ENCODE measurements at regions not wholly inside any gene's neighbourhood (a gene's known extent, or its start where the extent isn't known, plus 50 kb on each side); places are given as distances from the start of the nearest gene placed in this dataset.

DNA sequence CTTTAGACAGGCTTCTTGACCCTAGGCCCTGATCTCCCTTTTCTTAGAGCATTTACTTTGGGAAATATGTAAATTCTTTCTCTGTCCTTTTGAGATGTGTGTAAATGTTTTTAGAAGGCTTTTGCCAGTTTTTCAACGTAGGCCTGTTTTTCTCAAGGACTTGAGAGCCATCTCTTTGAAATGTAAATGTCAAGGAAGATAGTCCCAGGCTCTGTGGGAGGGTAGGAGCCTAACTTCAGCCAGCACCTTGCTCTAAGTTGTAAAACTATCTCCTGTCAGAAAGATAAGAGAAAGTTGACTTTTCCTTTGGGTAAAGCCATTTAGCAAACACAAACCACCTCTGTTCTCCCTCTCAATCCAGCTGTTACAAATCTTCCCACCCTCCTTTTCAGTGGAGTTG is 219.8 kb downstream of the RPS29 start:
- in situ Hi-C loops (cut with MboI; ENCODE audit: low pct_ligation_motif_present in 1 of 4, low pct_unique_long_range_greater_than_20kb in 1 of 4, low sequenced_read_pairs in 3 of 4) (no loop called here), intact Hi-C loops (cut with DNase I; ENCODE audit: low total_unique reads) (no loop called here)
- no peaks in the 10 kb centered on the region for H3K27me3 ChIP-seq
- no peaks in the 10 kb centered on the region for H3K9me3 ChIP-seq
- TF ChIP-seq POLR2A (IDR thresholded peaks at IDR 0.05) (no peak), EP300 (IDR thresholded peaks at IDR 0.05; ENCODE audit: low read depth) (no peak), POLR2AphosphoS5 (IDR thresholded peaks at IDR 0.05) (no peak)
- TF ChIP-seq, protein P1, sequence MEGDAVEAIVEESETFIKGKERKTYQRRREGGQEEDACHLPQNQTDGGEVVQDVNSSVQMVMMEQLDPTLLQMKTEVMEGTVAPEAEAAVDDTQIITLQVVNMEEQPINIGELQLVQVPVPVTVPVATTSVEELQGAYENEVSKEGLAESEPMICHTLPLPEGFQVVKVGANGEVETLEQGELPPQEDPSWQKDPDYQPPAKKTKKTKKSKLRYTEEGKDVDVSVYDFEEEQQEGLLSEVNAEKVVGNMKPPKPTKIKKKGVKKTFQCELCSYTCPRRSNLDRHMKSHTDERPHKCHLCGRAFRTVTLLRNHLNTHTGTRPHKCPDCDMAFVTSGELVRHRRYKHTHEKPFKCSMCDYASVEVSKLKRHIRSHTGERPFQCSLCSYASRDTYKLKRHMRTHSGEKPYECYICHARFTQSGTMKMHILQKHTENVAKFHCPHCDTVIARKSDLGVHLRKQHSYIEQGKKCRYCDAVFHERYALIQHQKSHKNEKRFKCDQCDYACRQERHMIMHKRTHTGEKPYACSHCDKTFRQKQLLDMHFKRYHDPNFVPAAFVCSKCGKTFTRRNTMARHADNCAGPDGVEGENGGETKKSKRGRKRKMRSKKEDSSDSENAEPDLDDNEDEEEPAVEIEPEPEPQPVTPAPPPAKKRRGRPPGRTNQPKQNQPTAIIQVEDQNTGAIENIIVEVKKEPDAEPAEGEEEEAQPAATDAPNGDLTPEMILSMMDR (IDR thresholded peaks at IDR 0.05), result no peak
- no peak overlapping the region for H3K4me3 ChIP-seq
- no peak for DNase-seq
- H3K27ac ChIP-seq, result no peak overlapping the region
- H3K4me1 ChIP-seq, result no peaks in the 10 kb centered on the region
- WGBS, 2 donors (ENCODE audit: low coverage in 1 of 2), result 19% methylated on average over 1 of the region's 1 CpG; no CpG with 5 or more reads in 1 of the 2 donors
- no peaks in the 10 kb centered on the region for H3K36me3 ChIP-seq

DNA sequence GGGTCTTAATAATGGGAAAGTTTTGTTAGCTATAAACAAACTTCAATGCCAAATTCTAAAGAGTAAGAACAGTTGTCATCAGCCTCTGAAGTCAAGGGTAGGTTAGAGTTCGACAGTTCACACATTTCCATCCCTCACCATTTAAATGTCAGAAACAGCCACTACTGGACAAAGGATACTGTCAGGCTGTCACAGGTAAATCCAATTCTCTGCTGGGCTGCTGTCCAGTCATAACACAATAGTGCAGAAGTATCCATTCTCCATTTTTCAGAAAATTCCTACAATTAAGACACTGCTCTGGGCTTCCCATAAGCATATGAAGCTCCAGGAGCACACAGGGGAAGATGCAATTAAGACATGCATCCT is 221.4 kb downstream of the RPS29 start:
- in situ Hi-C loops (cut with MboI; ENCODE audit: low pct_ligation_motif_present in 1 of 4, low pct_unique_long_range_greater_than_20kb in 1 of 4, low sequenced_read_pairs in 3 of 4) (no loop called here), intact Hi-C loops (cut with DNase I; ENCODE audit: low total_unique reads) (no loop called here)
- Histone ChIP-seq H3K36me3 (no peaks in the 10 kb centered on the region), H3K4me3 (no peak overlapping the region), H3K27me3 (no peaks in the 10 kb centered on the region), H3K4me1 (no peaks in the 10 kb centered on the region), H3K27ac (no peak overlapping the region), H3K9me3 (no peaks in the 10 kb centered on the region)
- TF ChIP-seq, protein P1 (IDR thresholded peaks at IDR 0.05), result no peak
- TF ChIP-seq POLR2AphosphoS5 (IDR thresholded peaks at IDR 0.05) (no peak), POLR2A (IDR thresholded peaks at IDR 0.05) (no peak), EP300 (IDR thresholded peaks at IDR 0.05; ENCODE audit: low read depth) (no peak)
- WGBS, 2 donors (ENCODE audit: low coverage in 1 of 2), result 60 to 64% methylated on average over 1 of the region's 1 CpG
- DNase-seq, result no peak

DNA sequence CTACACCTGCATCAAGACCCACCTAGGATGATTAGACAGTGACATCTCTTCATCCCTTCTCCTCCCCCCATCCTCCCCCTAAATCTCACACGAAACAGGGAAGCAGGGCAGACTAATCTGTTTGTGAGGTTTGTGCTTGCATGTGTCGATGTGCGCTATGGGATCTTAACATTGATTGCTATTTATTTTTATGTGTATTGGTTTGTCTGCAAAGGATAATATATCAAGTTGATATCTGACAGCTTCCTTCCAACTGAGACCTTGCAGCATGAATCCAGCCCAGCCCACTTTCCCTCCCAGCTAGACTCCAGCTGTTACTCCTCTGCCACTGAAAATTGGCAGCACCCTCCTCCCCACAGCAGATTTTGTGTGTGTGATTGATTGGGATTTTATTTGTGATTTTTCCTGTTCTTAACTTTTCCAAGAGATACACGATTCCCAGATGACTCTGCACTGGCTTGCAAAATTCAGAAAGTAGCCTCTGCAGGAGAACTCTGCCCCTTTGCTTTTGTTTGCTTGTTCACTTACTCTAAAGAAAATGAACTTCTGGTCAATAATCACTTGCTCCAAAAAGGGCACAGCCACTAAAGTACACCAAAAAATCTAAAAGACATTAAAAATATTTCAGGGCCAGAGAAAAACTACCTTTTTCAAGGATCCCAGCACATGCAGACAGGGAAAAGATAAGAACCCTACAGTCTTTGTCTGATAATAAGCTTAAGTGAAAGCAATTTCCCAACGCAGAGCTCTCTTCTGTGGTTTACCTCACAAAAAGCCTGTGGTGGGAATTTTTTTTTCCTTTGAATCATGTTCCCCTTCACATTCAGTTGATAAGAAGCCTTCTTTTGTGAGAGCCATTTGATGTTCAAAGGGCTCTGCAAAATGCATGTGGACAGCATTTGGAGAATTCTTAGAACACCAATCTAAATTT is 222.1 kb downstream of the RPS29 start:
- Histone ChIP-seq H3K36me3 (no peaks in the 10 kb centered on the region), H3K9me3 (no peaks in the 10 kb centered on the region), H3K27me3 (no peaks in the 10 kb centered on the region), H3K4me1 (no peaks in the 10 kb centered on the region), H3K4me3 (no peak overlapping the region), H3K27ac (no peak overlapping the region)
- no peak for TF ChIP-seq POLR2A (IDR thresholded peaks at IDR 0.05)
- TF ChIP-seq EP300 (IDR thresholded peaks at IDR 0.05; ENCODE audit: low read depth), result no peak
- TF ChIP-seq, protein P1 (IDR thresholded peaks at IDR 0.05), result no peak
- no peak for TF ChIP-seq POLR2AphosphoS5 (IDR thresholded peaks at IDR 0.05)
- WGBS, 2 donors (ENCODE audit: low coverage in 1 of 2), result 34 to 37% methylated on average over 3 to 5 of the region's 5 CpGs
- intact Hi-C loops (cut with DNase I; ENCODE audit: low total_unique reads), result no loop called here
- no peak for DNase-seq
- in situ Hi-C loops (cut with MboI; ENCODE audit: low pct_ligation_motif_present in 1 of 4, low pct_unique_long_range_greater_than_20kb in 1 of 4, low sequenced_read_pairs in 3 of 4), result no loop called here

DNA sequence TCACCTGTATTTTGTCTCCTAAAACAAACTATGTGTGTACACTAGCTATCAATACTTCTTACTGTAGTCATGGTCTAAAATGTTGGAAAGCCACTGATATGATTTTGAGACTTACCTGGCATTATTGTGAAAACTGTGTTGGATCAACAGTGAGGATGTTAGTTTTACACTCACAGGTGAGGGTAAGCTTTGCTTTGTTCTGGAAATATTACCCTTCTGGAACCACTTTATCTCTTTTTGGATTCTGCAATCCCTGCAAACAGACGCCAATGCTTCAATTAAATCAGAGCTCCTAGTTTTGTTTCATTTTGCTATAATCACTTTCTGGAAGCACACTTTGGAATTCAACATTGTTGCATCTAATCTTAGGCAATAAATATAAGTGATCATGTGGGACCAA is 223.3 kb downstream of the RPS29 start:
- H3K27me3 ChIP-seq, result no peaks in the 10 kb centered on the region
- H3K4me3 ChIP-seq, result no peak overlapping the region
- H3K4me1 ChIP-seq, result no peaks in the 10 kb centered on the region
- DNase-seq, result no peak
- no peaks in the 10 kb centered on the region for H3K36me3 ChIP-seq
- intact Hi-C loops (cut with DNase I; ENCODE audit: low total_unique reads) (no loop called here), in situ Hi-C loops (cut with MboI; ENCODE audit: low pct_ligation_motif_present in 1 of 4, low pct_unique_long_range_greater_than_20kb in 1 of 4, low sequenced_read_pairs in 3 of 4) (no loop called here)
- no peaks in the 10 kb centered on the region for H3K9me3 ChIP-seq
- TF ChIP-seq POLR2AphosphoS5 (IDR thresholded peaks at IDR 0.05) (no peak), POLR2A (IDR thresholded peaks at IDR 0.05) (no peak), EP300 (IDR thresholded peaks at IDR 0.05; ENCODE audit: low read depth) (no peak)
- TF ChIP-seq, protein P1 (IDR thresholded peaks at IDR 0.05), result no peak
- H3K27ac ChIP-seq, result no peak overlapping the region
- 44 to 60% methylated on average over 1 of the region's 1 CpG for WGBS, 2 donors (ENCODE audit: low coverage in 1 of 2)
